ENCODE measurements at regions not wholly inside any gene's neighbourhood (a gene's known extent, or its start where the extent isn't known, plus 50 kb on each side); places are given as distances from the start of the nearest gene placed in this dataset.
"Not testable (repeated sequence)": the region's sequence is repeated elsewhere in the genome, so short reads cannot be mapped to it uniquely, and the experiment has no call there.

- DNase-seq: not testable (repeated sequence)
These were observed 222.5 kb upstream of the NT5E start for GRCh38 chr6:85227345-85227744.

GRCh38 chr6:85212794-85213193, 237.1 kb upstream of the NT5E start:
- not testable (repeated sequence) for DNase-seq

- DNase-seq: no peak
These were observed 254.6 kb upstream of the NT5E start for GRCh38 chr6:85195243-85195642.

GRCh38 chr6:85193339-85193738, 256.5 kb upstream of the NT5E start:
- no peak for DNase-seq

- DNase-seq: no peak
These were observed 257.3 kb upstream of the NT5E start for GRCh38 chr6:85192596-85192995.

- no peak for DNase-seq
These were observed 257.7 kb upstream of the NT5E start for GRCh38 chr6:85192186-85192585.

- no peak for DNase-seq
These were observed 258.2 kb upstream of the NT5E start for GRCh38 chr6:85191656-85192055.

GRCh38 chr6:85186546-85187175, 263.2 kb upstream of the NT5E start:
- no peak for DNase-seq

- no peak for DNase-seq
These were observed 263.9 kb upstream of the NT5E start for GRCh38 chr6:85185977-85186376.

GRCh38 chr6:85183841-85184240, 266.0 kb upstream of the NT5E start:
- DNase-seq: no peak

GRCh38 chr6:85172705-85173104, 277.2 kb upstream of the NT5E start:
- no peak for DNase-seq

GRCh38 chr6:85172161-85172560, 277.7 kb upstream of the NT5E start:
- DNase-seq: no peak

GRCh38 chr6:85169189-85169588, 280.7 kb upstream of the NT5E start:
- DNase-seq: no peak

- no peak for DNase-seq
These were observed 281.7 kb upstream of the NT5E start for GRCh38 chr6:85168146-85168545.

- no peak for DNase-seq
These were observed 283.7 kb upstream of the NT5E start for GRCh38 chr6:85166114-85166741.

- no peak for DNase-seq
These were observed 286.5 kb upstream of the NT5E start for GRCh38 chr6:85163156-85164080.

GRCh38 chr6:85157311-85157710, 292.6 kb upstream of the NT5E start:
- DNase-seq: no peak

- no peak for DNase-seq
These were observed 306.2 kb upstream of the NT5E start for GRCh38 chr6:85143676-85144075.

GRCh38 chr6:85137865-85138264, 312.0 kb upstream of the NT5E start:
- DNase-seq: no peak

GRCh38 chr6:85136310-85136709, 313.6 kb upstream of the NT5E start:
- no peak for DNase-seq

- no peak for DNase-seq
These were observed 314.3 kb upstream of the NT5E start for GRCh38 chr6:85135376-85136094.

- DNase-seq: no peak
These were observed 315.7 kb upstream of the NT5E start for GRCh38 chr6:85134172-85134571.

Measured in anterior cingulate cortex (tissue), 58 donors.